ENCODE measurements at regions not wholly inside any gene's neighbourhood (a gene's known extent, or its start where the extent isn't known, plus 50 kb on each side); places are given as distances from the start of the nearest gene placed in this dataset.
"Not testable (repeated sequence)": the region's sequence is repeated elsewhere in the genome, so short reads cannot be mapped to it uniquely, and the experiment has no call there.

- no peak for DNase-seq
These were observed 68.5 kb downstream of the TMCO5A start for GRCh38 chr15:38002883-38003477.

DNA sequence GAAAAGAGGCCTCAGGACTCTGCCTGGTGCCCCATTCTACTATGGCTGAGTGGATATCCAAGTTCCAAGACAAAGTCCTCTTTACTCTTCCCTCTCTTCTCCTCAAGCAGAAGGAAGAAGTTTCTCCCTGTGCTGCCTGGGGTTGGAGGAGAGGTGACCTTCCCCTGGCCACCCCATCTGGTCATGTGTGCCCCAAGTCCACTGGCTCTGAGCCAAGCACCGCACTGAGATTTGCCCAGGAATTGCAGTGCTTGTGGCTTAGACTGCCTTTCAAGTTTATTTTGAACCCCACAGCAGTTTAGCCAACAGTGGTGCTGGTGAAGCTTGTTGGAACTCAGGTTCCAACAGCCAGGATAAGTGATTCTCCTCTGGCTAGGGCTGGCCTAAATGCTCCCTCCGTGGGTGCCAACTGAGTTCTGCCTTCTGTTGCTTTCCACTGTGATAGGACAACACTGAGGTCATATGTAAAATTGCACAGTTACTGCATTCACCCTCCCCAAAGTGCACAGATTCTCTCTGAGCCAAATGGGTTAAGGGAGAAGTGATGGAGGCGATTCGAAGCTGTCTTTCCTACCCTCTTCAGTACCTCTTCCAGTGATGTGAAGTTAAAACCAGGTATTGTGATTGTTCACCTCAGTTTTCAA, 69.9 kb downstream of the TMCO5A start:
- no peak for DNase-seq

- DNase-seq, result no peak
These were observed 71.7 kb downstream of the TMCO5A start for GRCh38 chr15:38005953-38006808.

DNA sequence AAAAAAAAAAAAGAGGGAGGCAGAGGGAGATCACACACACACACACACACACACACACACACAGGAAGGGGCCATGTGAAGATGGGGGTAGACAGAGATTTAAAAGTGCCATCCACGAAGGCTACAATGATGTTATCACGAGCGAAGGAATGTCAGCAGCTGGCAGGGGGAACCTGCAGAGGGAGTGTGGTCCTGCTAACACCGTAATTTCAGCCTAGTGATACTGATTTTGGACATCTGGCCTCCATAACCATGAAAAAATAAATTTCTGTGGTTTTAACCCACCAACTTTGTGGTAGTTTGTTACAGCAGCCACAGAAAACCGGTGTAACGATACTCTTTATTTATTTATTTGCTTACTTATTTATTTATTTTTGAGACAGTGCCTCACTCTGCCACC, 76.0 kb downstream of the TMCO5A start:
- no peak for DNase-seq

GRCh38 chr15:38012894-38013293, 78.5 kb downstream of the TMCO5A start:
- DNase-seq, result no peak

GRCh38 chr15:38017721-38018120, 83.3 kb downstream of the TMCO5A start:
- DNase-seq, result no peak

GRCh38 chr15:38019066-38019465, 84.6 kb downstream of the TMCO5A start:
- DNase-seq, result no peak

DNA sequence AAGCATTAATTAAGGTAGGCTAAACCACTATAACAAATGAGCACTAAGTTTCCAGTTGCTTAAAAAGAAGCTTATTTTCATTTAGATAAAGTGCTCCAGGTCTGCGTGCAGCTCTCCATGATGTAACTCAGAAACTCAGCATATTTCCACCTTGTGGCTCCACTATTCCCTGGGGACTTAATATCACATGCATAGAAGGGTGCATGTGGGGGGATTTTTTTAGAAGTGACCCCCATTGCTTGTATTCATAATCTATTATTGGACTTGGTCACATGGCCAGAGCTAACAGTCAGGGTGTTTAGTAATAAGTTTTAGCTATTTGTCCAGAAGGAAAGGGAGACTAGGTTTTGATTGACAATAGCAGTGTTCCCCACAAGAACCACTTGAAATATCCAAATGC, 86.8 kb downstream of the TMCO5A start:
- no peak for DNase-seq

DNA sequence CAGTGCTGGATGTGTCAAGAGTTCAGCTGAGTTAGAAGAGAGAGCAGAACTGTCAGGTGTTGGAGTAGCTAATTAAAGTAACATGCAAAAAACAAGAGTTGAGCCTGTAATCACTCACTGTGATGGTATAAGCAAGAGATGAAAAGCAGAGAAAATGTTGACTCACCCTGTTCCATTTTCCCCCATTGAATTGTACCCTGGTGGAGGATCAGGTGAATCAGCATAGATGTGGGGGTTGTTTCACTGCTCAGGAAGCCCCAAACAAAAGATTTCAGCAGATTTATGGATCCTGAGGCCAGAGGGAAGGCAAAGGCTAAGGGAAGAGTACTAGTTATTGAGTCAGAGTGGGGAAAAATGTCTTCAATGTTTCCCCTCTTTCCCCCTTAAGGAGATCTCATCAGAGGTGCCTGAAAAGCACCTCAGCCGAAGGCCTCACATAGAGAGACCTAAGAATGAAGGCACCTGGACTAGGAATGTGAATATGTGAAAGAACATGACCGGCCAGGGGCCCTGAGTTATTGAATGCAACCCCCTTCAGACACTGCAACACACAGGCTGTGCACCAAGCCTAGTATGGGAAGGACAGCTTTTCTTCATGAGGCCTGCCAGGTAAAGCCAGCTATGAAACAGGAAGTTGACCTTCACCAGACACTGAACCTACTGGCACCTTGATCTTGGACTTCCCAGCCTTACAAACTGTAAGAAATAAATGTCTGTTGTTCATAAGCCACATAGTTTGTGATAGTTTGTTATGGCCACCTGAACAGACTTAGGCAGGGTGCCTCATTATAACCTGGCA, 90.1 kb downstream of the TMCO5A start:
- no peak for DNase-seq

- DNase-seq, result not testable (repeated sequence)
These were observed 91.2 kb downstream of the TMCO5A start for GRCh38 chr15:38025656-38026055.

DNA sequence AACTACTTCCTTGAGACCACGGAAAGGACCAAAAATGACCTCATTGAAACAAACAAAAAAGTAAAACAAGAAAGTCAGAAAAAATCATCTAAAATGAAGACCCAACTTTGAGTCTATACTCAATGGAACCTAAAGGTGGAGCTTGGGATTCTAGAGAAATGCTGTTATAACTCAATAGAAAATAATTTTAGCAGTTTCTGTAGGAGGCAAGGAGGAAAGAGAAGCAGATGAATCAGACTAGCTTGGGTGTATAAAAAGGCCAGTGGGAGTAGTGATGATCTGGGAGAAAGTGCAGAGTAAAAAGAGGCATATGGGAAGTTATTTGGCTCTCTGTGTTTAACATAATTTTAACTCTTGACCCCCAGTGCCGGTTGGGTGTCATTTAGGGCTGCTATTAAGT, 94.4 kb downstream of the TMCO5A start:
- no peak for DNase-seq

DNA sequence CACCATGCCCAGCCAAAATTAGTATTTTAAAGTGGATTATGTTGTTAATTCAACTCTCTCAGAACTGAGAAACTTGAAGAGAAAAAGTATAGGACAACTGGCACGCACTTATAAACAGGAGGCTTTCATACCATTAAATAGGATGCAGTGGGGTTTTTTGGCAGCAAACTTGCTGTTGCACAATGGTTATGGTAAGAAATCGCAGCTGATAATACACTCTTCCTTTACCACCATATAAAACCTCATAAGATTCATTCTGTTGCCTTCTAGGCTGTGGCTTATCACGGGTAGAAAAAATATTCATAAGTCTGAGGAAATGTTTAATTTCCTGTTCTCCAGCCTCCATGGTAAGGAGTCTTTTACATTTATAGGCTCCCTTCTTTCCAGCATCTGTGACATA, 95.3 kb downstream of the TMCO5A start:
- DNase-seq, result no peak

DNA sequence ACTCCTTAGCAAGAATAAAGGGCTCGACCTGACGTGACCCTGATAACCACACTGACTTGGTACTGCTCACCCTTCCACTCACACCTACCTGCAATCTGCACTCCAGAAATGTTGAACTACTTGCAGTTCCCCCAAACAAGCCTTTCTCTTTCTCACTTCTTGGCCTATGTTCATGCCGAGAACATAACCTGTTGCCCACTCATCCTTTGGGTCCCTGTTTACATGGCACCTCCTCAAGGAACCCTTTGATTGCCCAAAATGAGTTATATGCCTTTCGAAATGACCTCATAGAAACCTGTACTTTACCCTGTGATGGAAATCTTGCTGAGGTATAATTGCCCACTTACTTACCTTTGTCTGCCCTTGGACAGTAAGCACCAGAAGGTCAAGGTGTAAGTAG, 96.2 kb downstream of the TMCO5A start:
- DNase-seq, result no peak

- no peak for DNase-seq
These were observed 101.3 kb downstream of the TMCO5A start for GRCh38 chr15:38035701-38036100.

DNA sequence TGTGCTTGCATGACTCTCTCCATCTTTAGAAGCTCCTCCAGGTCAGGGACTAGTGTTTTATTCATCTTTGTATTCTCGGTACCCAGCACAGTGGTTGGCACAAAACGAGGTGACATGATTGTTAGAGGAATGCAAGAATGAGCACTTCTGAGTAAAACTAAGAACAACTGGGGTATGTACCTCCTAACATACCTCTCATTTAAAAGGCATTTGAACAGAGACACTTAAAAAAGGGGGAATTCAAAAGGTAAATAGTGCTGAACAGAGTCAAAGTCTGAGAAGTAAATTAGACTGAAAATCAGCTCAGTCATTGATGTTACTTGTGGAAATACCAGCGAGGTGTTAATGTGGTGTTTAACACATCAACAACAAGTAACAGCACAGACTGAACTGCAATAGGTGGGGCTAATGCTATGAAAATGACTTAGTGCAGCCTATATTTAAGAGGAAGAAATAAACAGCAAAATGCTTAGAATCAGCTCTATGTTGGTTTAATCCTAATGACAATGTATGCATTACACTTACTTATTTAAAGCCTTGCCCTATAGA, 102.4 kb downstream of the TMCO5A start:
- no peak for DNase-seq

DNA sequence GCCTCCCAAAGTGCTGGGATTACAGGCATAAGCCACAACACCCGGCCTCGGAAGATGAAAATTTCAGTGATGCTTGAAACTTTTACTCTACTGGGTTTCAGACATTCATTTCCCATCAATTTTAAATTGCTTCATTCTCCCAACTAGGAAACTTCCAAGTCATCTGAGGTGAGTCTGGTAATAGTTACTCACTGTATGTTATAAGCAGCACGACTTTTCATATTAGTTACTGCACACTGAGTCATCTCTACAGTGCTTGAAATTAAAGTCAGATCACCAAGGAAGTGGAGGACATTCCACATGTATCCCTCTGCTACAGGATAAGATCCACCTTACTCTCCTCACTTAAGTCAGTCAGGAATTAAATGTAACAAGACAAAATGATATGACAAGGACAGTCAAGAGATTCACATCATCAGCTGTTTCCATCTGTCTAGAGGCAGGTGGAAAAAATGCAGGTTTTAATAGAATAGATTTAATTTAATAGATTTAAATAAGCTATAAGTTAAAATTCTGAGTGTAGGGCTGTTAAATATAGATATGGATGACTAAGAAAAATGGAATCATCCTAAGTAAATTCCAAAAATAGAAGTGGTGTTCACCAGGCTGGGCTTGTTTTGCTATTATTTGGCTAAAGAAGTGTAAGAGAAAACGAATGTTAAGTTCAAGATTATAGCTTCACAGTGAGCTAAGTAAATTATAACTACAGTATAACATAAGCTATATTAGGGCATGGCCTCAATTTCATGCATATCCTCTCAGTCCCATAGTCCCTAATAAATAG, 104.4 kb downstream of the TMCO5A start:
- DNase-seq, result no peak

GRCh38 chr15:38040615-38041014, 106.2 kb downstream of the TMCO5A start:
- DNase-seq, result no peak

DNA sequence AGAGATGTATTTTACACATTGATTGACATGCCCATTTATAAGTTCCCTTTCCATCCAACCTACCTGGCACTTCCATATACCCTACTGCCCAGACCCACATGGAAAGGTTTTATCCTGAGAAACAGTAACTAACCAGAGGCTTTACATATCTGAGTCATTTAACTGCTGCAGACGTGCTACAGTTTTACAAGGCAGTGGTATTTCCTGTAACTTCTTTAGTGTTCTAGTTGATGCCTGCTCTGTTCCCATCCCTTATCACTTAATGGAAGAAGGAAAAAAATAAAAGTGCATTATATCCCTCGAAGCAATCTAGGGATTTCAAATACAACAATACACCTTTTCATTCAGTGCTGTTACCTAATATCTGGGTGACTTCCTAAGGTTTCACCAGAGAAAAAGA, 107.1 kb downstream of the TMCO5A start:
- no peak for DNase-seq

GRCh38 chr15:38042211-38042610, 107.8 kb downstream of the TMCO5A start:
- DNase-seq, result no peak

GRCh38 chr15:38042707-38043445, 108.4 kb downstream of the TMCO5A start:
- DNase-seq, result no peak

DNA sequence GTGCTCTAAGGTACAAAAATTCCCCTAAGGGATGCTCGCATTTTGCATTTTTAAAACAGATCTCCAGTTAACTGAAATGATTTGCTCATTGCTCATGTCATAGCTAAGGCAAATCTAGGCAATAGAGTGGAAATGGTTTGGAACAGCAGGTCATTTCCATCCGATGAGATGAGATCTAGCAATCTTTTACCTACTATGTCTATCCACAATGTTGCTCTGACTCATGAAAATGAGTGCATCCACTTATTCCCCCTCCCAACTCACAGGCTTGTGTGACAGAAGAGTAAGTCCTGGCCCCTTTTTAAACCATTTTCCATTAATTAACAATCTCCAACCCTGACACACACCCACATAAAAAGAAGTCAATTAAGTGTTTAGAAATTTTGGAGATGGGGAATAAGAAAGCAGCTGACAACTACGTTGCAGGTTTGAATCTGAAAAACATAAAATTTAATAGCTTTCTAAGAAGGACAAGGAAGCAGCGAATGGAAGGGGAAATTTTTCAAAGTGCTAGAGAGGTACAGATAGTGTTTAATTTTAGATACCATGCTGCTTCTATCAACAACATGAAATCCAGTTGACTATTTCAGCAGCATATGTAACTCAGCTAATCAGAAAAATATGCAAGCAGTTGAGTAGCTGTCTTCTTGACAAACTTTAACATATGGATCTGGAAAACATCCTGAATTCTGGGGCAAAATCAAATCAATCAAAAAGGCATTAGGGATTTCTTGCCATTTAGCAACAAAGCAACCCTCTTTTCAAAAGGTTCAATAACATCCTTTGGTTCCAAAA, 112.0 kb downstream of the TMCO5A start:
- DNase-seq, result no peak
